ENCODE measurements at regions not wholly inside any gene's neighbourhood (a gene's known extent, or its start where the extent isn't known, plus 50 kb on each side); places are given as distances from the start of the nearest gene placed in this dataset.
A peak's percentile ranks its signal among the peaks of the same experiment; 100 is the strongest.

DNA sequence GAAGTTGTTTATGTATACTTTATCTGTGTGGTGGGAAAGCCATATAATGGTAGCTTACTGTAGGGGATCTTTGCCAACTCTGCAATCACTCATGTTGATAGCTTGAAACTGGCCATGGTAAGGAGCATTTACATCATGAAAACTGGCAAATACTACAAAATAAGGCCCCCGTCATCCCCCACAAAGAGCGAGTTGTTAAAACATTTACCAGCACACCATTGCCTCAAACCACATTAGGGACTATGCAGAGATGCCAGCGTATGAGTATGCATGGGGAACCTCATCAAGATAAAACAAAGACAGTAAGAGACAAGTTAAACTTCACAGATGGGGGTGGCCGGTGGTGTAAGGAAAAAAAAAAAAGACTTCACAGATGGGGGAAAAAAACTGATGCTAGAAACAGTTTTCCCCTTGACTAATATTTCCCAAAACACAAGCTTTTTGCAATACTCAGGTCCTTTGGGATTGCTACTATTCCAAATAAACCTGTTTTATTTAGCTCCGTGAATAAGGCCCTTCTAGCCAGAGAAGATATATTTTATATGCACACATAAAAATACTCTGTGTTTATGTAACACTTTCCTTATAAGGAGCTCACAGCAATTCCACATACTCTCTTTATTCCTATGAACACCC lies 70.6 kb upstream of the SERP2 start:
- Histone ChIP-seq H3K4me1 (peaks cover 0 to 22% of the 10 kb centered on the region in 2 donors), H3K9me3 (no peaks in the 10 kb centered on the region), H3K4me3 (no peak overlapping the region), H3K36me3 (no peaks in the 10 kb centered on the region), H3K27ac (peak overlapping the region; percentile 10 to 67), H3K27me3 (no peaks in the 10 kb centered on the region)
- TF ChIP-seq POLR2AphosphoS5 (IDR thresholded peaks at IDR 0.05), result no peak
- TF ChIP-seq, protein P1, sequence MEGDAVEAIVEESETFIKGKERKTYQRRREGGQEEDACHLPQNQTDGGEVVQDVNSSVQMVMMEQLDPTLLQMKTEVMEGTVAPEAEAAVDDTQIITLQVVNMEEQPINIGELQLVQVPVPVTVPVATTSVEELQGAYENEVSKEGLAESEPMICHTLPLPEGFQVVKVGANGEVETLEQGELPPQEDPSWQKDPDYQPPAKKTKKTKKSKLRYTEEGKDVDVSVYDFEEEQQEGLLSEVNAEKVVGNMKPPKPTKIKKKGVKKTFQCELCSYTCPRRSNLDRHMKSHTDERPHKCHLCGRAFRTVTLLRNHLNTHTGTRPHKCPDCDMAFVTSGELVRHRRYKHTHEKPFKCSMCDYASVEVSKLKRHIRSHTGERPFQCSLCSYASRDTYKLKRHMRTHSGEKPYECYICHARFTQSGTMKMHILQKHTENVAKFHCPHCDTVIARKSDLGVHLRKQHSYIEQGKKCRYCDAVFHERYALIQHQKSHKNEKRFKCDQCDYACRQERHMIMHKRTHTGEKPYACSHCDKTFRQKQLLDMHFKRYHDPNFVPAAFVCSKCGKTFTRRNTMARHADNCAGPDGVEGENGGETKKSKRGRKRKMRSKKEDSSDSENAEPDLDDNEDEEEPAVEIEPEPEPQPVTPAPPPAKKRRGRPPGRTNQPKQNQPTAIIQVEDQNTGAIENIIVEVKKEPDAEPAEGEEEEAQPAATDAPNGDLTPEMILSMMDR (IDR thresholded peaks at IDR 0.05), result no peak
- TF ChIP-seq POLR2A (IDR thresholded peaks at IDR 0.05), result no peak
- DNase-seq (ENCODE audit: low spot score in 2 of 2), result no peak
- intact Hi-C loops (cut with DNase I; ENCODE audit: low total_unique reads), result no loop called here

DNA sequence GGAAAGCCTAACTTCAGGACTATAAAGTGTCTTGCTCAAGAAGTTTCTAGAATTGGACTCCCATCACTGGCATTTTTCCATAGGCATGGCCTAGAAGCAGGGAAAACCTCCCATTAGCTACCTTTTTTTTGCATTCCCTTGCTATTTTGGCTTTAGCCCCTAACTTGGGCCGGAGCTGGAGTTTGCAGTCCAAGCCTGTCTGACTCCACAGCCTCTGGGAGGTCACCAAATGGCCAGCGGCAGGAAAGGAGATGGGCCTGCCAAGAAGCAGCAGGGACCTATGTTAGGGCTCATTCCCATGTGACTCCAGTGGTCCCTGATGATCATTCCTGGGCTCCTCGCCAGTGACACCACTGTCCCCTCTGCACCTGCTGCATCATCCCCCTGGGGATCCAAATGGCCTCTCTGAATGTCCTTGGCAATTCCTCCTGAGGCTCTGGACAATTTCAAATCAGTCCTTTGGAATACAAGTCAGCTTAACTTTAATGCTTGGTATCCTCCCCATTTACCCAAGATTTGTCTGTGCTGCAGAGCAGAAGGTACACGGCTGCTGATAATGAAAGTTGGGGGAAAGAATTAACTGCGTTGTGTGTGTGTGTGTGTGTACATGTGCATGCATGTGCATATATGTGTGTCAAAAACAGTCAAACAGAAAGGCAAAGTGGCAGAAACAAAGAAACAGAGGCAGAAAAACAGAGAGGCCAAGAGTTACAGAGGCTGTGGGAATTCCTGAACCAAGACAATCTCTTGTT lies 69.8 kb upstream of the SERP2 start:
- TF ChIP-seq, protein P1 (IDR thresholded peaks at IDR 0.05), result no peak
- peak in 2 of 3 donors; percentile 18 to 95 for TF ChIP-seq POLR2AphosphoS5 (IDR thresholded peaks at IDR 0.05)
- H3K27ac ChIP-seq, result peak overlapping the region; percentile 10 to 67
- H3K9me3 ChIP-seq, result no peaks in the 10 kb centered on the region
- no peak overlapping the region for H3K4me3 ChIP-seq
- H3K27me3 ChIP-seq, result no peaks in the 10 kb centered on the region
- peaks cover 0 to 22% of the 10 kb centered on the region in 2 donors for H3K4me1 ChIP-seq
- DNase-seq (ENCODE audit: low spot score in 2 of 2), result peak in 1 of 2 donors; percentile 53
- intact Hi-C loops (cut with DNase I; ENCODE audit: low total_unique reads), result no loop called here
- H3K36me3 ChIP-seq, result no peaks in the 10 kb centered on the region

DNA sequence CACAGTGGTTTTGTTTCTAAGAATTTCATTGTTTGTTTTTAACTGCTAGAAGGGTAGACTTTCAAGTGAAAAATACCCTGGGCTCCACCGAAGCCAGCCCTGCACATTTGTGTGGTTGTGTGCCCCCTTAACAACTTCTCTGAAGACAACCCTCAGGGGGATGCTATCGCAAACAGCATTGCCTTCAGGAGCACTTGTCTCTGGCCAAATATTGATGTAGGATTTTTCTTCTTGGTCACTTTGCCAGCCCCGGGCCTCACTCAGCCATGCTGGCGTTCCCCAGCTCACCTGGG lies 69.2 kb upstream of the SERP2 start:
- DNase-seq (ENCODE audit: low spot score in 2 of 2), result no peak
- no peak overlapping the region for H3K4me3 ChIP-seq
- H3K36me3 ChIP-seq, result no peaks in the 10 kb centered on the region
- H3K9me3 ChIP-seq, result no peaks in the 10 kb centered on the region
- no peaks in the 10 kb centered on the region for H3K27me3 ChIP-seq
- intact Hi-C loops (cut with DNase I; ENCODE audit: low total_unique reads), result no loop called here
- peak overlapping the region; percentile 67 to 88 for H3K27ac ChIP-seq
- peaks cover 0 to 22% of the 10 kb centered on the region in 2 donors for H3K4me1 ChIP-seq
- TF ChIP-seq POLR2A (IDR thresholded peaks at IDR 0.05) (no peak), POLR2AphosphoS5 (IDR thresholded peaks at IDR 0.05) (no peak)
- TF ChIP-seq, protein P1 (IDR thresholded peaks at IDR 0.05), result no peak

DNA sequence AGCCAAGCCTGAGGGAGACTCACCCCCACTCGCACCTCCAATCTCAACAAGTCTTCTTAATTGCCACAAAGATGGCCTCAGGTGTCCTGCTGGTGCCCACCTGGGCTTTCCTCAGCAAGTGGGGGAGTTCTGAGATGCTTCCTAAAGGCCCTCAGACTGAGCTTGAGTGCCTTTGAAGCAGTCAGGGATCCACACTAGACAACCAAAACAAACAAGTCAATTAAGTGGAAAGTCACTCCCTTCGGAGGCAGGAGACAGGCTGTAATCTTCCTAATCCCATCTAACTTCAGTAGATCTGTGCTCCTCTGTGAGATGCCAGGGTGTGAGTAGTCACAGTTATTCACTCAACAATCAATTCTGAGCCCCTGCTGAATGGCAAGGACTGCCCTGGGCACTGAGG lies 68.3 kb upstream of the SERP2 start:
- Histone ChIP-seq H3K9me3 (no peaks in the 10 kb centered on the region), H3K27me3 (no peaks in the 10 kb centered on the region), H3K36me3 (no peaks in the 10 kb centered on the region), H3K4me3 (no peak overlapping the region), H3K27ac (peak overlapping the region; percentile 88 to 90), H3K4me1 (peaks cover 0 to 22% of the 10 kb centered on the region in 2 donors)
- intact Hi-C loops (cut with DNase I; ENCODE audit: low total_unique reads), result no loop called here
- no peak for DNase-seq (ENCODE audit: low spot score in 2 of 2)
- no peak for TF ChIP-seq POLR2A (IDR thresholded peaks at IDR 0.05)
- no peak for TF ChIP-seq POLR2AphosphoS5 (IDR thresholded peaks at IDR 0.05)
- TF ChIP-seq, protein P1 (IDR thresholded peaks at IDR 0.05), result no peak

DNA sequence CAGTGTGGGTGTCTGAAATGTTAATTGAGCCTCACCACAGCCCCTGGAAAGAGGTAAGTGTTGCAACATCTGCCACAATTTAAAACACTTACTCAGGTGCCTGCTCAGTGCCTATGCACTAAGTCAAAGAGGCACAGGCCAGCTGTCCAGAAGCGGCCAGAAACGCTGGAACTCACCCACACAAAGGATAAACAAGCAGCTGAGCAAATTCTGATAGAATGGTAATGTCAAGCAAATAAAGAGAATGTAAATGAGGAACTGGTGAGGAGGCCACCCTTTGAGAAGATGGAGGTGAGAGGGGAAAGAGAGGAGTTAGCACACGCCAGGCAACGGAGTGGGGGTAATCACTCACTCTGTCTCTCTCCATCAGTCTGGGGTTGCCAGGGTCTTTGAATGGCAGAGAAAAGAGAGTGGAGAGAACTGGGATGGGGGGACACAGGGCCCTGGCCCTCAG lies 67.7 kb upstream of the SERP2 start:
- Histone ChIP-seq H3K27me3 (no peaks in the 10 kb centered on the region), H3K27ac (peak overlapping the region; percentile 88 to 90), H3K4me3 (peak overlapping the region in 1 of 3 donors; percentile 0), H3K9me3 (no peaks in the 10 kb centered on the region), H3K4me1 (peaks cover 0 to 22% of the 10 kb centered on the region in 2 donors), H3K36me3 (no peaks in the 10 kb centered on the region)
- intact Hi-C loops (cut with DNase I; ENCODE audit: low total_unique reads), result no loop called here
- DNase-seq (ENCODE audit: low spot score in 2 of 2), result no peak
- TF ChIP-seq, protein P1 (IDR thresholded peaks at IDR 0.05), result no peak
- TF ChIP-seq POLR2AphosphoS5 (IDR thresholded peaks at IDR 0.05), result no peak
- TF ChIP-seq POLR2A (IDR thresholded peaks at IDR 0.05), result no peak
